ENCODE measurements at regions not wholly inside any gene's neighbourhood (a gene's known extent, or its start where the extent isn't known, plus 50 kb on each side); places are given as distances from the start of the nearest gene placed in this dataset.
A peak's percentile ranks its signal among the peaks of the same experiment; 100 is the strongest.
"Not testable (repeated sequence)": the region's sequence is repeated elsewhere in the genome, so short reads cannot be mapped to it uniquely, and the experiment has no call there.

DNA sequence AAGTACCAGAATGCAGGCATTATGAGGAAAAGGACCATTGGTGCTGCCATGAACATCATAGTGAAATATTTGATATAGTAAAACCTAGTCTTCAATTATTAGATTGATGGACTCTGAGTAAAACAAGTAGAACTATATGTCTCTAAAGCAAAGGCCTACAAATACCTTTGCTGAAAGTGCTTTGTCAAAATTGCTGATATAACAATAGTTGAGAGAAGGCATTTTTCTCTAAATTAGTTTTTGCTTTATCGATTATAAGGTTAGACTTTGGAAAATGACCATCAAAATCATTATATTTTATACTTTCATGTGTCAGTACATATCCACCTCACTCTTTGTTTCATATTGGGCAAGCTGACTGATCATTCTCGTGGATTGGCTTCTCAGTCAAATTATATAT, 836.0 kb upstream of the FBXO33 start:
- no peak for DNase-seq (ENCODE audit: low spot score)

DNA sequence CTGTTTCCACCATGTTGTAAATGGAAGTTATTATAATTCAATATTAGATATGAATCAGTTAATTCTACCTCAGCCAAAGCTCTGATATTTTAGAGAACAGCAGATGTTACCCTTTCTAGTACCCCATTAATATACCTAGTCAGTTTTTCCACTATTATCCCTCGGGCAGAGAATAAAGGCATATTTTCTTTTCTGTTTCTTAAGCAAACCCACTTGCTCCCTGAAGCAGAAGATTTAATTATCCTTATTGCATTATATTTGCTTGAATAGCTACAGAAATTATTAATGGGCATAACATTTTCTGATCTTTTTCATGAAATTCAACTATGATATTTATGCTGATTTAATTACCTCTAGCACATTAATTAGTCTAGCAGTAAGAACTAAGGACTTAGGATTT, 832.9 kb upstream of the FBXO33 start:
- DNase-seq (ENCODE audit: low spot score), result no peak

DNA sequence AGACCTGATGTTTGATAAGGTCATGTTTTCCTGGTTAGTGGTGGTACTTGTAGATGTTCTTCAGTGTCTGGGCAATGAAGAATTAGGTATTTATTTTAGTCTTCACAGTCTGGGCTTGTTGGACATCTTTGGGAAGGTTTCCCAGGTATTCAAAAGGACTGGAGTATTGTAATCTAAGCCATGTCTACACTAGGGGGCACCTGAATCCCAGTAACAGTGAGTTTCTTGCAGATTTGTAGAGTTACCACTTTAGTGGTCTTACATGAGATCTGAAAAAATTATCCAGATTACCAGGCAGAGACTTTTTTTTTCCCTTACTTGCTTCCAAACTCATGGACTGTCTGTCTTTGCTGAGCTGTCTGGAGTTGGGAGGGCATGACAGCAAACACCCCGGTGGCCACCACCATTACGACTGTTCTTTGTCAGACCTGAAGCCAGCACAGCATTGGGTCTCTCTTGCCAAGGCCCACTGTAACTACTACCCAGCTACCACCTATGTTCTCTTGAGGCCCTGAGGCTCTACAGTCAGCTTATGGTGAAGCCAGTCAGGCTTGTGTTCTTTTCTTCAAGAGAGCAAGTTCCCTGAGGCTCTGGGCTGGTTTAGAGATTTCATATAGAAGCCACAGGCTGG, 820.7 kb upstream of the FBXO33 start:
- DNase-seq (ENCODE audit: low spot score), result no peak

DNA sequence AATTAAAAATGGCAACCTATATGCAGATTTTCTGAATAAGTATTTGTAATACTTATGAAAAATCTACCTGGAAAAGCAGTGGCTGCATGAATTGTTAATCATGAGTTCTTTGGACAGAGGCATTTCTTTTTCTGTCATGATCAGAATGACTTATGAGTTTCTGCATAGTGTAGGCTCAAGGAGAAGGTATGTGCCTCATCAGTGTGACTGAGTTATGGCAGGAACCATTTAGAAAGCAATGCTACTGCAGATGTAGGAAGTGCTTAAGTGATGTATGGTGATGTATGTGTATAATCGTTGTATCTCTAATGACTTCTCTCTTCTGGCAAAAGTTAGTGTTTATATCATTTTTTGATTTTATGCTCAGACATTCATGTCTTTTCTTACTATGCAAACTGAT, 816.4 kb upstream of the FBXO33 start:
- DNase-seq (ENCODE audit: low spot score), result peak; percentile 61

DNA sequence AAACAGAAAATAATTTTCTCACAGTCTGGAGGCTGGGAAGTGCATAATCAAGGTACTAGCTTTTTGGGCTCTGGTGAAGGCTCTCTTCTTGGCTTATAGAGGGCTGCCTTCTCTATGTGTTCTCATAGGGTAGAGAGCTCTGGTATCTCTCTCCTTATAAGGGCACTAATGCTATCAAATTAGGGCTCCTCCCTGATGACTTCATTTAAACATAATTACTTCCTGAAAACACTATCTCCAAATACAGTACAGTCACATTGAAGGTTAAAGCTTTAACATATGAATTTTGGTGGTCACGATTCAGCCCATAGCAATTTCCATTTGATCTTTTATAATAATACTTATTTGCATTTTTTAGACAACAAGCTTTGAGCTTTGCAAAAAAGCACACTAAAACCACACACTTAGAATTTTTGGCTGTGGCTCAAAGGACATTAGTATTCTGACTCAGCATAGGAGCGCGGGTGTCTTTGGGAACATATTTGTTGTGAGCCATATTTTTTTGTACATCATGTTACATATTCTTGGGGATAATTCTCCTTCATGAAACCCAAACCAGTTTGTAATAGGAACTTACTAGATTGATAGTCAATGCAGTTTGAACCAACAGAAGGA, 808.1 kb upstream of the FBXO33 start:
- no peak for DNase-seq (ENCODE audit: low spot score)

DNA sequence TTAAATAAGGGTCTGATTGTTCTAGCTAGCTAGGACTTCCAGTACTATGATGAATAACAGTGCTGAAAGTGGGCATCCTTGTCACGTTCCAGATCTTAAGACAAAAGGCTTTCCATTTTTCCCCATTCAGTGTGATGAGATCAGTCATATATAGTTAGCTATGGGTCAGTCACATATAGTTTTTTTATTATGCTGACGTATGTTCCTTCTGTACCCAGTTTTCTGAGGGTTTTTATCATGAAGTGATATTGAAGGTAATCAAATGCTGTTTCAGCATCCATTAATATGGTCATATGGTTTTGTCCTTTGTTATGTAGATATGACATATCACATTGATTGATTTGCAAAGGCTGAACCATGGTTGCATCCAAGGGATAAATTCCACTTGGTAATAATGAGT, 800.1 kb upstream of the FBXO33 start:
- DNase-seq (ENCODE audit: low spot score), result no peak

DNA sequence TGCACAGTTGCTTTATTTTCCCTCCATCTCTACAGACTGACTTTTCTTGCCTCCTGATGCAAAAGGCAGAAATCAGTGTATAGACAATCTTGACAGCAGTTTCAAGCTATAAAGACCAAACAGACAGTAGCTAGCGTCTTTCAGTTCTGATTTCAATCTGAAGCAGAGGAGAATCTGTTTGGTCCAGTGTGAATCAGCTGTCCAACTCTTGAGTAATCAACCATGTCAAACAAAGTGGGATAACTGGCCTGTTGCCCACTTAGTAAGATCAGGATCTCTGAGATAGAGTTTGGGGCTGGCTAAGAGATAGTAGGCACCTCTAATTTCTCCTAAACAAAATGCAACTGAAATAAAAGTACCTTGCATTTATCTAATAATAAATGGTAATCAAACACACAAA, 797.4 kb upstream of the FBXO33 start:
- no peak for DNase-seq (ENCODE audit: low spot score)

DNA sequence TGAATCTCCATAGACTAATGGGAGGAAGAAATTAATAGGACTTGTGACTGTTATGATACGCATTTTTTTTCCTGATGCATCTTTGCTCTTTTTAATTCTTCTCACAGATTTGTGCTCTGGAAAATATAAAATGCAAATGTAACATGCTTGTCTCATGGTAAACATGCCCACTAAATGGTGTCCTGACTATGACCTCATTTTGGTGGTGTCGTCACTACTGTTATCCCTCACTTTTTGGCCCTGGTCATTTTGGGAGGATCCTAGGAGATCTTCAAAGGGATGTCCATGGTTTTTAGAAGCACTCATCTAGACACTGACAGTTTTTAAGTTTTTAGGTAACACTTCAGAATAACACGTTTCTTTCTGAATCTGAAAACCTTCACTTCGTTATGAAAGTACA, 790.8 kb upstream of the FBXO33 start:
- no peak for DNase-seq (ENCODE audit: low spot score)

DNA sequence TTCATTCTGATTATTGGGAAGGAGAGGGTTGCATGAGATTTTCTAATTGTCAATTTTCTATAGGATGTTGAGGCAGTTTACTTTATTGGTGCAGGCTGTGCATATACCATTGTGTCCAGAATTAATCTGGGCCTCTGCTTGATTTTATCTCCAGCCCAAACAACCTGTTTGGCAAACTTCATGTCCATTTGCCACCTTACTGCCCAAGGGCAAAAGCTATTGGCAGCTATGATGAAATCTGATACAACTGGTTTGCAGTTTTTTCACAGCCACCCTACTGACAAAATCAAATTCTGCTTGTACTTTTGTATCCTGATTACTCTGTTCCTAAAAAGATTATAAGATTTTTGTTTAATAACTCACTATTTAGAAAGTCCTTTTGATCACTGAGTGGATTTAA, 789.2 kb upstream of the FBXO33 start:
- DNase-seq (ENCODE audit: low spot score), result no peak

DNA sequence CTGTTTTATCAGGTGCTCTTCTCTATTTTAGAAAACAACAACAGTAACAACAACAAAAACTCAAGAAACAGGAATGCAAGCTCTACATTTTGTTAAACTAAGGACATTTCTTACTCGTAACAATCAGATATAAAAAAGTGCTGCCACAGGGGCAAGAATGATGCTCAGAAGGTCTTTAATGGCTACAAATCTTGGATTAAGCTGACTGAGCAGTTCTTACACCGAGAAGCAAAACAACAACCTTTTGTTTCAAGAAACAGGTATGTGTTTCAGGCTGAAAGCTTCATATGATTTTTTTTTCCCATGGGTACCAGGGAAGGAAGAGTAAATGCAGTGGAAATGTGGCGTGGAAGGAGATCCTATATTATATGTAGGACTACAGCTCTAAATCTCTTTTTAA, 786.8 kb upstream of the FBXO33 start:
- DNase-seq (ENCODE audit: low spot score), result no peak

DNA sequence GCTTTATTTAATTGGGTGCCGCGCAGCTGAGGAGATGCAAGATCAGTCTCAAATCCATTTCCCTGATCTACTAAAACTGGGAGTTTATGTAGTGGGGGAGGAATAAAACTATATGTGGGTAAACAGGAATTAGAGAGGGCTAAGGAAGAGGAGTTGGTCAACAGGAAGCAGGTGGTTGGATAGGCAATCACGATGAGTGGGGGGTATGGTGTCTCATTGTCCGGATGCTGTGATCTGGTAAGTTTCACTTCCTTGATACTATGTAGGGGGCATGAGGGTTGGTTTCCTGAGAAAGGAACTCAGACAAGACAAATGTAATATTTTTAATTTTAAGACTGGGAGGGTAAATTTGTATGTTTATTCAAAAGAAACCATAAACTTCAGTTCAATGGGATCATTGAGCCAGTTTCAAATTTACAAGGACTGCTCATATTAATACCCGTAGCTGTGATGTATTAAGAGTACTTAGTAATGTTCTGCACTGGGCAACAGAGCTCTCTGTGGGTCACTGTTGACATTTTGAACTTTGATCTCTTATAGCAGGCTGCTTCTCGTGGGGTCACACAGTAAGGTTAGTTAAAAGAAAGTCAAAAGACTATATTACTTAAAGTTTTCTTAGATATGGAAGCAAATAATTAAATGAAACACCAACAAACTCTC, 786.2 kb upstream of the FBXO33 start:
- no peak for DNase-seq (ENCODE audit: low spot score)

DNA sequence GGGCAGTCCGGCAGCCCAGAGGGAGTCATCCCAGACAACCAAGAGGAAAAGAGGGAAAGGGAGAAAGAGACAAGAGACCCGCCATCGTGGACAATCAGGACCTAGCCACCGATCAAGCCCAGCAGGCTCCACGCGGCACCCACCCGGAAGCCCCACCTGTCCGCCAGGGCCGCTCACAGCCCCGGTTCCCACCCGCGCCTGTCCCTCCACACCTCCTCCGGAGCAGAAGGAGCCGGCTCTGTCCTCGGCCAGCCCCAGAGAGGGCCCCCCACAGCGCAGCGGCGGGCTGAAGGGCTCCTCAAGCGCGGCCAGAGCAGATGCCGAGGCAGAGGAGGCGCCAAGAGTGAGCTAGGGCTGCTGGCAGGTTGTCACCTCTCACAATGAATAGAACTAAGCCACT, 784.7 kb upstream of the FBXO33 start:
- DNase-seq (ENCODE audit: low spot score), result no peak

DNA sequence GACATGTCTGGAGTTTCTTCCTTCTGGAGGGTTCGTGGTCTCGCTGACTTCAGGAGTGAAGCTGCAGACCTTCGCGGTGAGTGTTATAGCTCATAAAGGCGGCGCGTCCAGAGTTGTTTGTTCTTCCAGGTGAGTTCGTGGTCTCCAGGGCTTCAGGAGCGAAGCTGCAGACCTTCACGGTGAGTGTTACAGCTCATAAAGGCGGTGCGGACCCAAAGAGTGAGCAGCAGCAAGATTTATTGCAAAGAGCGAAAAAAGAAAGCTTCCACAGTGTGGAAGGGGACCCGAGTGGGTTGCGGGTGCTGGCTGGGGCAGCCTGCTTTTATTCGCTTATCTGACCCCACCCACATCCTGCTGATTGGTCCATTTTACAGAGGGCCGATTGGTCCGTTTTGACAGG, 784.2 kb upstream of the FBXO33 start:
- DNase-seq (ENCODE audit: low spot score), result not testable (repeated sequence)

DNA sequence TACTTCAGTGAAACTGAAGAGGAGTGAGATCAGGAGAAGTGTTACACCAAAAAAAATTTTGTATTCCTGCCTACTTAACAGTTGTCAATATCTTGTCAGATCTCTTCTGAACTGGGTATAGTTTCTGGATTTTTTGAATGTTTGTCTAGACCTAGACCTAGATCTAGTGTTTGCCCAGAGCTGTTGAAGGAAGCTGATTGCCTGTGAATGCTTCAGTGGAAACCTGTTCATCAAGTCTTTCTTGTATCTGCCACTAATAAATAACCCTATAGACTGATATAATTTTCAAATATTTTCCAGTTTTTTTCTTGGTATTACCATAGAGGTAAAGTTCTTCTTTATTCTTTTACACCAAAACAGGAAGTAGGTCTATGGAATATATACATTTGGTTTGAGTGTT, 781.5 kb upstream of the FBXO33 start:
- DNase-seq (ENCODE audit: low spot score), result peak; percentile 35

DNA sequence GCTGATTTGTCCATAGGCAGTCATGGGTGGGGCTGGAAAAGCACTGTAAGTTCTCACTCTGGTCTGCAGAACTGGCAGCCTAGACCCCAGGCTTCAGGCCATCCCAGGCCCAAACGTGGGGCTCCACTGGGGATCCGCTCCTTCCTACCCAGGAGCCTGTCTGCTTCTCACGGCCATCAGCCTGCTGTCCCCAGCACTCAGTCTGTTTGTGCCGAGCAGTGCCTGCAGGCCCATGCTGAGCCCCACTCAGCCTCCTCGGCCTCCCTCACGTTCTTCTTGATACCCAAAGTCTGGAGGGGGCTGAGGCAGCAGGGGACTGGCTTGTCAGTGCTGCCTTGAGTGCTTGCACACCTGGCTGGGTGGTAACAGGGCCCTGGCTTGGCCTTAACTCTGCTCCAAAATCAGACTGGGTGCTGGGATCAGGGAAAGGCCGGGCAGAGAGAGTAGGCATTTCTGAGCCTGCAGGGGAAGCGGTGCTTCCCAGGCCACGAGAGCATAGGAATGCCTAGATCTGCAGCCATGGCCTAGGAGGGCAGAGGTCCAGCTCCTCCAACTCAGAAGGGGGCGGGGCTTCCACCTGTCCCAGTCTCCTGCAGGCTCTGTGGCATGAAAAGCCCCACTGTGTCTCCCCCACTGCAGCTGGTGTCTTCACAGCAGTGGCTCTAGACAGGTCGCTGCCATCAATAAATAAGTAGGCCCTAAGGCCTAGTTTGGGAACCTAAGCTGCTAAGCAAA, 772.4 kb upstream of the FBXO33 start:
- no peak for DNase-seq (ENCODE audit: low spot score)

DNA sequence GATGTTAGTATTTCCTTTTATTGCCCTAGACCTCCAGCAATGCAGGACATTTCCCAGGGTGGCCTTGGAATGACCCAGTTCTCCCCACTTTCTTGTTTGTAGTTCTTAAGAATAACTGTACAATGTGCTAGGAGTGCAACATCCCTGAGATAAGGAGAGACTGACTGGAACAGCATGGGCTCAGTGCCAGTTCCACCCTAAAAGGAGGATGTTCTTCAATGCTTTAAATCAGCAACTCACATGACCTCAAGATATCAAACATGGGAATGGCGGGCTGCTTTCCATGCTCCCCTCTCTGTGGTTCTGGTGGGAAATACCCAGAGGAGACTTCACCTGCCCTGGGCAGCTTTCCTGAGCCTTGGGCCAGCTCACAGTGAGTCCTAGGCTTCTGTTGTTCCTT, 766.9 kb upstream of the FBXO33 start:
- no peak for DNase-seq (ENCODE audit: low spot score)

DNA sequence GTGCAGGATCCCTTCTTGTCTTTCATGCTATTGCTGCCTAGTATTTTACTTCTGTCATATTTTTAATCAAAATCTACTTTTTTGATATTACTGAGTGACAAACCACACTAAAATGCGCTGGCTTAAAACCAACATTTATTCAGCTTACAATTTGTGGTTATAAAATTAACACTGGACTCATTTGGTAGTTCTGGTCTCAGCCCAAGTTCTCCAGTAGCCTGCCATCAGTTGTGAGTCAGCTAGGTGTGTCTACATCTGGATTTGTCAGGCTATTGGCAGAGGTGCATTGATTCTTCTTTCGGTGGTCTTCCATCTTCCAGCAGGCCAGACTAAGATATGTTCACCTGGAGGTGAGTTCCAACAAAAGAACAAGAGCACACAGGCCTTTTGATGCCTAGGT, 765.1 kb upstream of the FBXO33 start:
- DNase-seq (ENCODE audit: low spot score), result no peak

DNA sequence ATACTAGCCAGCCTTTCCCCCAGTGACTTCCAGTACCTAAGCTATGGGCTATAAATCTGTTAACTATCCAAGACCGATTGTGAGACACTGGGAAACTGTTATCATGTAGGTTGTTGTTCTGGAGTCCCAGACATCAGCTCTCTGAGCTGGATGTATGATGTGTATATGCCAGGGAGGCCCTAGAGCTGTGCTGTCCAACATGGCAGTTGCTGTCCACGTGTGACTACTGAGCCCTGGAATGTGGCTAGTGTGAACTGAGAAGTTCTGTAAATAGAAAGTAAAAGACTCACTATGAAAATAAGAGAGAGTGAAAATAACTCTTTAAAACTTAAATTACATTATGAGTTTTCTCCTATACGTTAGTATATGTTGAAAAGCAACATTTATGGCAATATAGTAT, 755.8 kb upstream of the FBXO33 start:
- no peak for DNase-seq (ENCODE audit: low spot score)

DNA sequence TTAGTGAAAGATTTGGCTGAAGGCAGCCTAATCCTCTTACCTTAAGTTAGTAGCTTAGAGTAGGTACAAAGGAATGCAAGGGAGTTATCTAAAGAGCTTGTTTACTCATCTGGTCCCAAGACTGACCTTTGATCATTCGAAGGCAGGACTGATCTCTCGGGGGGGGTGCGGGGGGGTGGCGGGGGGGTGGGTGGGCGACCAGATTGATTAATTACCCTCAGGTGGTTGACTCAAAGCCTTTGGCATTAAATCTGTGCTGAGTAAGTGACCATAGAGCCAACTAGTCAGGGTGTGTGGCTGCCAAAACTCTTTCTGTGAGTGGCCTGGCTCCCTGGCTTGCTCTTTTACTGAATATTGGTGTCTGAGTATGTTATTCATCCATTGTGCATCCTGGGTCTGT, 731.9 kb upstream of the FBXO33 start:
- no peak for DNase-seq (ENCODE audit: low spot score)

DNA sequence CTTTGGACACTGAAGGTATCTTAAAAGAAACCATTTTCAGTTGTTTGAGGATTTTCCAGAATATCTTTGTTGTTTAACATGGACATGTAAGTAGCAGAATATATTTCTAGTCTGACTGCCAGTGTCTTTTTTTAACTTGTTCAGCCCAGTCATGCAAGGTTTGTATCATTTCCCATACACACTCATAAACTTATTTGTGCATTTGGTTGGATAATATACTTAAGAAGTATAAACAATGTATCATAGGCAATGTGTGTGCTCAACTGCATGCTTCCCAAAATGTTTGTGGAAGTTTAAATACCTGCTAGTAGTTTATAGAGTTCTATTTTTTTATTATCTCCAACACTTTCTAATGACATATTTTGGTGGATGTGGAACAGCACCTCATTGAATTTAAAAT, 707.4 kb upstream of the FBXO33 start:
- DNase-seq (ENCODE audit: low spot score), result no peak

DNA sequence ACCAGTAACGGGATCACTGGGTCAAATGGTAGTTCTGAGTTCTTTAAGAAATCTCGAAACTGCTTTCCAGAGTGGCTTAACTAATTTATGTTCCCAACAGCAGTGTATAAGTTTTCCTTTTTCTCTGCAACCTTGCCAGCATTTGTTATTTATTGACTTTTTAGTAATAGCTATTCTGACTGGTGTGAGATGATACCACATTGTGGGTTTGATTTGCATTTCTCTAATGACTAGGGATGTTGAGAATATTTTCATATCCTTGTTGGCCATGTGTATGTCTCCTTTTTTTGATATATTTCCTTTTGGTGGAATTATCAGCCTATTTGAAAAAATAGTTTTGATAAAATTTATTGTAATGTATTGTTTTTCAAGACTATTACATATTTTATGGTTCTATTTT, 701.2 kb upstream of the FBXO33 start:
- no peak for DNase-seq (ENCODE audit: low spot score)

DNA sequence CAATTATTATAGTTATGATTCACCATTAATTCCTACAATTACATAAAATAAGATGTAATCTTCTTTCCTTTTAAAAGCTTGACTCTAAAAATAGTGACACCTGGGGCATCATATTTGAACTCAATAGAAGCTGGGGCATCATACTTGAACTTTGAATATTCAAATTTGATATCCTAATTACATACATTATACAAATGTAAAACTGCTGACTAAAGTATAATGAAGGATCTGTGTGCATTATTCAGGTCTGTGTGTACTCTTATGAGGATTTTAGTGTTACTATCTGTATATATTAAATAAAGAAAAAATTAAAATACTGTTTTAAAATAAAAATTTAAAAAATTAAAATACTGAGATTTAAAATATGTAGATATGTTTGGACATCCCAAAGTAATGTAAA, 696.9 kb upstream of the FBXO33 start:
- DNase-seq (ENCODE audit: low spot score), result no peak

DNA sequence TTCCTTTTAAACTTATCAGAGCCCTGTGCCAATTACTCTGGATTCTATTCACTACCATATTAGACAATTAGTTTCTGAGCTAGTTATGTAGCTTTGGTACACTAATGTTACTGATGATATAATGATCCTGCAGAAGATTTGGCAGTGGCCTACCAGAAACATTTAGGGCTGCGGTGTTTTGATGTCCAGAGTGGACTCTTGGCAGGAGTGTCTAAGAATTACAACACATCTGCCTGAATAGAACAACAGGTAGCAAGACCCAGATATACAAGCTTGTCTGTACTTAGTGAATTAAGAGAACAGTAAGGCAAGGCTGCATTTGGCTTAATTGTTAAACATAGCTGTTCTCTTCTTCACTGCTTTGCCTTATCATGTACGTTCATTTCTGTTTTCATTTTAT, 691.6 kb upstream of the FBXO33 start:
- no peak for DNase-seq (ENCODE audit: low spot score)

All from umbilical cord (tissue), 1 donor.